ENCODE measurements at regions not wholly inside any gene's neighbourhood (a gene's known extent, or its start where the extent isn't known, plus 50 kb on each side); places are given as distances from the start of the nearest gene placed in this dataset.

DNA sequence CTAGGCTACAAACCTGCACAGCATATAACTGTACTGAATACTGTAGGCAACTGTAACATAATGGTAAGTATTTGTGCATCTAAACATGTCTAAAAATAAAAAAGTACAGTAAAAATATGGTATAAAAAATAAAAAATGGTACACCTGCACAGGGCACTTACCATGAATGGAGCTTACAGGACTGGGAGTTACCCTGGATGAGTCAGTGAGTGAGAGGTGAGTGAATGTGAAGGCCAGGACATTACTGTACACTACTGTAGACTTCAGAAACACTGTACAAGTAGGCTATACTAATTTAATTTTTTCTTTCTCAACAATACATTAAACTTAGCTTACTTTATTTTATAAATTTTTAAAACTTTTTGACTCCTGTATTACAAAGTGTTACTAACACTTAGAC lies 265.3 kb downstream of the KLF13 start:
- no peaks in the 10 kb centered on the region for H3K9me3 ChIP-seq
- intact Hi-C loops (cut with DNase I): no loop called here
- TF ChIP-seq, protein P1, sequence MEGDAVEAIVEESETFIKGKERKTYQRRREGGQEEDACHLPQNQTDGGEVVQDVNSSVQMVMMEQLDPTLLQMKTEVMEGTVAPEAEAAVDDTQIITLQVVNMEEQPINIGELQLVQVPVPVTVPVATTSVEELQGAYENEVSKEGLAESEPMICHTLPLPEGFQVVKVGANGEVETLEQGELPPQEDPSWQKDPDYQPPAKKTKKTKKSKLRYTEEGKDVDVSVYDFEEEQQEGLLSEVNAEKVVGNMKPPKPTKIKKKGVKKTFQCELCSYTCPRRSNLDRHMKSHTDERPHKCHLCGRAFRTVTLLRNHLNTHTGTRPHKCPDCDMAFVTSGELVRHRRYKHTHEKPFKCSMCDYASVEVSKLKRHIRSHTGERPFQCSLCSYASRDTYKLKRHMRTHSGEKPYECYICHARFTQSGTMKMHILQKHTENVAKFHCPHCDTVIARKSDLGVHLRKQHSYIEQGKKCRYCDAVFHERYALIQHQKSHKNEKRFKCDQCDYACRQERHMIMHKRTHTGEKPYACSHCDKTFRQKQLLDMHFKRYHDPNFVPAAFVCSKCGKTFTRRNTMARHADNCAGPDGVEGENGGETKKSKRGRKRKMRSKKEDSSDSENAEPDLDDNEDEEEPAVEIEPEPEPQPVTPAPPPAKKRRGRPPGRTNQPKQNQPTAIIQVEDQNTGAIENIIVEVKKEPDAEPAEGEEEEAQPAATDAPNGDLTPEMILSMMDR (IDR thresholded peaks at IDR 0.05): no peak
- no peak for TF ChIP-seq POLR2A (IDR thresholded peaks at IDR 0.05)
- DNase-seq: no peak
- no peaks in the 10 kb centered on the region for H3K36me3 ChIP-seq
- H3K4me1 ChIP-seq: no peaks in the 10 kb centered on the region
- no peaks in the 10 kb centered on the region for H3K27me3 ChIP-seq
- no peak overlapping the region for H3K27ac ChIP-seq
- H3K4me3 ChIP-seq: no peak overlapping the region

DNA sequence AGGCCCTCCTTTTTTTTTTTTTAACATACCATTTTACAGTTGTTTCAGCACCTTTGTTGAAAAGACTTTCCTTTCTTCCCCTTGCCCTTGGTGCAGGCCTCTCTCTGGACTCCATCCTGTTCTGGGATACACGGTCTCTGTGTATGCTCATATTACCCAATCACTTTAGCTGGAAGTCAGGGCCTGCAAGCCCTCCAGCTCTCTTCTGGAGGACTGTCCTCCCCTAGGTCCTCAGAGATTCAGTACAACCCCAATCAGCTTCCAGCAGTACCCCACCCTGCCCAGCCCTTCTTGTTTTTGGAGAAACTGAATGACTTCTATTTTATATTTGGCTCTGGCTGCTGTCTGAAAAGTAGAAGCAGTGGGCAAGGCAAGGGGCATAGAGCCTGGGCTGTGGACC lies 270.8 kb downstream of the KLF13 start:
- Histone ChIP-seq H3K4me1 (peaks cover 0 to 9% (median 0%) of the 10 kb centered on the region in 3 donors), H3K27me3 (no peaks in the 10 kb centered on the region), H3K4me3 (no peak overlapping the region), H3K9me3 (no peaks in the 10 kb centered on the region), H3K27ac (no peak overlapping the region), H3K36me3 (no peaks in the 10 kb centered on the region)
- DNase-seq: no peak
- intact Hi-C loops (cut with DNase I): no loop called here
- WGBS, 2 donors: 71 to 83% methylated on average over 1 of the region's 1 CpG
- TF ChIP-seq, protein P1 (IDR thresholded peaks at IDR 0.05): no peak
- TF ChIP-seq POLR2A (IDR thresholded peaks at IDR 0.05): no peak

DNA sequence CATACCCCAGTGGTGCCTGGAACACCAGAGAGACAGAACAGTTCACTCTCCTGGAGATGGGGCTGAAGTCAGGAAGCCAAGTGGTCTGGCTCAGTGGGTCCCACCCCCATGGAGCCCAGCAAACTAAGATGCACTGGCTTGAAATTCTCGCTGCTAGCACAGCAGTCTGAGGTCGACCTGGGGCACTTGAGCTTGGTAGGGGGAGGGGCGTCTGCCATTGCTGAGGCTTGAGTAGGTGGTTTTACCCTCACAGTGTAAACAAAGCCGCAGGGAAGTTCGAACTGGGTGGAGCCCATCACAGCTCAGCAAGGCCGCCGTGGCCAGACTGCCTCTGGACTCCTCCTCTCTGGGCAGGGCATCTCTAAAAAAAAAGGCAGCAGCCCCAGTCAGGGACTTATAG lies 272.0 kb downstream of the KLF13 start:
- no peak overlapping the region for H3K27ac ChIP-seq
- 29% methylated on average over 5 of the region's 7 CpGs; no CpG with 5 or more reads in 1 of the 2 donors for WGBS, 2 donors
- TF ChIP-seq POLR2A (IDR thresholded peaks at IDR 0.05): no peak
- TF ChIP-seq, protein P1 (IDR thresholded peaks at IDR 0.05): no peak
- H3K4me1 ChIP-seq: peaks cover 0 to 9% (median 0%) of the 10 kb centered on the region in 3 donors
- H3K4me3 ChIP-seq: no peak overlapping the region
- no peaks in the 10 kb centered on the region for H3K27me3 ChIP-seq
- intact Hi-C loops (cut with DNase I): no loop called here
- no peaks in the 10 kb centered on the region for H3K9me3 ChIP-seq
- DNase-seq: no peak
- no peaks in the 10 kb centered on the region for H3K36me3 ChIP-seq

DNA sequence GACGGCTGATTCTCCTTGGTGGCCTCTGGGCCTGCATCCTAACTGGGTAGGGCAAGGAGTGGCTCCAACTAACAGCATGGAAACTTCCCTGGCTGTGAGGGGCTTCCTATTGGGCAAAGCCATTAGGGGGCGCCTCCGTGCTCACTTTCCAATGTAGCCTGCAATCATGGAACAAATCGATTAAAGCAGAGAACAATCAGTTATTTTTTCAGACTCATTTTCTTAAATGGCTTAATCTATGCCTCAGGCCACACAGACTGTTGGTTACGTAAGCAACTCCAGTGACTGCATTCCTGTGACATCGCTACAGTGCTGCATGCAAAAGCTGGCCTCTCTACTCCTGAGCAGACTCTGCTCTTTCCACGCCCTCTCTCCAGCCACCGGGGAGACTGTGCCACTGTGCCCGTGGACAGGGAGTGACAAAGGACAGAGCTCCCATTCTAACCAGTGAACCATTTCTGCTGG lies 278.9 kb downstream of the KLF13 start:
- TF ChIP-seq POLR2A (IDR thresholded peaks at IDR 0.05): no peak
- TF ChIP-seq, protein P1 (IDR thresholded peaks at IDR 0.05): no peak
- intact Hi-C loops (cut with DNase I): no loop called here
- H3K9me3 ChIP-seq: no peaks in the 10 kb centered on the region
- H3K36me3 ChIP-seq: no peaks in the 10 kb centered on the region
- no peak overlapping the region for H3K4me3 ChIP-seq
- WGBS, 2 donors: 38 to 58% methylated on average over 7 to 8 of the region's 9 CpGs
- H3K27me3 ChIP-seq: no peaks in the 10 kb centered on the region
- no peak for DNase-seq
- peaks cover 0 to 29% (median 7%) of the 10 kb centered on the region in 3 donors for H3K4me1 ChIP-seq
- H3K27ac ChIP-seq: no peak overlapping the region

DNA sequence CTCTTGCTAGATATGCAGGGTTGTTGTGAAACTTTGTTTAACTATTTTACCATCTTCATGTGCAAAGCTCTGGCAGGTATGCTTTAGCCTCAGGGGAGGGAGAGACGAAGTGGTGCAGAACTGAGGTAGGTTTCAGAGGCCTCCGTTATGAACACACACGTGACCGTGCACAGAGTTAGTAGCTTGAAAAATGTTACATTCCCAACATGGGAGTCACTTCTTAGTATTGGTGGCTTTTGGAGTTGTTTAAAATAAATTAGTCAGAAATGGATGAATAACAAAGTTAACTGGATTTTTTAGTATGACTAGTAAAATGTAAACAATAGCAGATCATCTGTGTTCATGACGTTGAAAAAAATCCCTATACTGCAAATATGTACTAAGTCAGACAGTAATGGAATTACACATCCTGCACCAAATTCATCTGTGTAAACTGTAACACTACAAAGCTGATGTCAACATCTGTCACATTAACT lies 279.6 kb downstream of the KLF13 start:
- Histone ChIP-seq H3K9me3 (no peaks in the 10 kb centered on the region), H3K4me3 (no peak overlapping the region), H3K27me3 (no peaks in the 10 kb centered on the region), H3K27ac (no peak overlapping the region), H3K4me1 (peaks cover 0 to 29% (median 7%) of the 10 kb centered on the region in 3 donors), H3K36me3 (no peaks in the 10 kb centered on the region)
- TF ChIP-seq POLR2A (IDR thresholded peaks at IDR 0.05): no peak
- TF ChIP-seq, protein P1 (IDR thresholded peaks at IDR 0.05): no peak
- DNase-seq: no peak
- 26 to 46% methylated on average over 5 of the region's 5 CpGs for WGBS, 2 donors
- intact Hi-C loops (cut with DNase I): no loop called here
